GM12875 (cell line): ENCODE measurements at regions not wholly inside any gene's neighbourhood (a gene's known extent, or its start where the extent isn't known, plus 50 kb on each side); places are given as distances from the start of the nearest gene placed in this dataset.

Experiments
- H3K4me3 ChIP-seq: one replicate; pipeline ENCODE4 v1.5.1; 2011; ENCODE audit warnings: low read depth, low read length, control low read depth
- TF ChIP-seq, protein P1 (sequence below): IDR thresholded peaks from 2 replicates; pipeline ENCODE4 v1.5.1; 2011; ENCODE audit warnings: low read depth, mild to moderate bottlenecking, control low read depth, inconsistent platforms, low read length, moderate library complexity, borderline replicate concordance; ENCODE audit not compliant: insufficient read depth

GRCh38 chrX:6738518-6739470 lies 203.9 kb upstream of the VCX3A start:
- TF ChIP-seq, protein P1, sequence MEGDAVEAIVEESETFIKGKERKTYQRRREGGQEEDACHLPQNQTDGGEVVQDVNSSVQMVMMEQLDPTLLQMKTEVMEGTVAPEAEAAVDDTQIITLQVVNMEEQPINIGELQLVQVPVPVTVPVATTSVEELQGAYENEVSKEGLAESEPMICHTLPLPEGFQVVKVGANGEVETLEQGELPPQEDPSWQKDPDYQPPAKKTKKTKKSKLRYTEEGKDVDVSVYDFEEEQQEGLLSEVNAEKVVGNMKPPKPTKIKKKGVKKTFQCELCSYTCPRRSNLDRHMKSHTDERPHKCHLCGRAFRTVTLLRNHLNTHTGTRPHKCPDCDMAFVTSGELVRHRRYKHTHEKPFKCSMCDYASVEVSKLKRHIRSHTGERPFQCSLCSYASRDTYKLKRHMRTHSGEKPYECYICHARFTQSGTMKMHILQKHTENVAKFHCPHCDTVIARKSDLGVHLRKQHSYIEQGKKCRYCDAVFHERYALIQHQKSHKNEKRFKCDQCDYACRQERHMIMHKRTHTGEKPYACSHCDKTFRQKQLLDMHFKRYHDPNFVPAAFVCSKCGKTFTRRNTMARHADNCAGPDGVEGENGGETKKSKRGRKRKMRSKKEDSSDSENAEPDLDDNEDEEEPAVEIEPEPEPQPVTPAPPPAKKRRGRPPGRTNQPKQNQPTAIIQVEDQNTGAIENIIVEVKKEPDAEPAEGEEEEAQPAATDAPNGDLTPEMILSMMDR, result no peak
- no peak overlapping the region for H3K4me3 ChIP-seq

GRCh38 chrX:6734844-6735634 lies 200.1 kb upstream of the VCX3A start:
- TF ChIP-seq, protein P1, result no peak
- no peak overlapping the region for H3K4me3 ChIP-seq

GRCh38 chrX:6732101-6732500 lies 197.2 kb upstream of the VCX3A start:
- no peak overlapping the region for H3K4me3 ChIP-seq
- TF ChIP-seq, protein P1, result no peak

DNA sequence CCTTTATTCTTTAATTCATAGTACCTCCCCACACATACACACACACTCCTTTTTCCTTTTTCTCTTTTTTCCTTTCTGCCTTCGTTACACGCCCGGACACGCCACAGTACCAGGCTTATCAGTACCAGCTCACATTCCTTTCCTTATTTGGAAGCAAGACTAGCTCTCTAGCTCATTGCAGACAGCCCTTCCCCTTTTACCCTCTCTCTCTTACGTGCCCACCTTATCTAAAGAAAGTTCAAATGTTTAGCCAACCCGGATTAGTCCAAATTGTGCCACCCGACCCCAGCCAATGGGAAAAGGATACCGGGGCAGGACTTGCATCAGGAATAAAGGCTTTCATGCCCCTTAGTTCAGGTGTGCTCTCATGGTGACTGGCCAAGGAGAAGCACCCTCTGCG lies 194.7 kb upstream of the VCX3A start:
- no peak overlapping the region for H3K4me3 ChIP-seq
- TF ChIP-seq, protein P1, result no peak

DNA sequence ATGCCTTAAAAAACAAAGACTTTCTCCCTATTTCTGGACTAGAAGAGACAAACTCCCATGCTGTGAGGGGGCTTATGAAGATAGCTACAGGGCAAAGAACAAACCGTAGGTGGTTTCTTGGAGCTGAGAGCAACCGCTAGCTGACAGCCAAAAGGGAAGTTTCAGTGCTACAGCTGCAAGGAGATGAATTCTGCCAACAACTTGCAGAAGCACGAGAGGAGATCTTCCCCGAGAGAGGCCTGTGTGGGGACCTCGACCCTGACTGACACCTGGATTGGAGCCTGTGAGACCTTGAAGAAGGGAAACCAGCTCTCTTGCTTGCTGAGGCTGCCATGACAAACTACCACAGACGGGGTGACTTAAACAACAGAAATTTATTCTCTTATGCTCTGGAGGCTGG lies 183.8 kb upstream of the VCX3A start:
- TF ChIP-seq, protein P1, result no peak
- no peak overlapping the region for H3K4me3 ChIP-seq

- no peak overlapping the region for H3K4me3 ChIP-seq
- TF ChIP-seq, protein P1, result no peak
Measured at GRCh38 chrX:6708676-6709380, 173.9 kb upstream of the VCX3A start.
